Prostate gland (tissue), 2 donors: ENCODE measurements at regions not wholly inside any gene's neighbourhood (a gene's known extent, or its start where the extent isn't known, plus 50 kb on each side); places are given as distances from the start of the nearest gene placed in this dataset.

Experiments
- DNase-seq: peaks from one replicate; pipeline ENCODE4 v3.0.0-alpha.2; 2019; ENCODE audit warnings: low spot score
- H3K27ac ChIP-seq, 2 donors: fragments of 200-600 bp; sonication (generic); 2 replicates each; pipeline ENCODE4 v1.5.1; 2017 to 2019
- H3K27me3 ChIP-seq: fragments of 200-600 bp; sonication (generic); replicated peaks from 2 replicates; pipeline ENCODE4 v1.5.1; 2019; ENCODE audit not compliant: insufficient read depth
- H3K36me3 ChIP-seq, 2 donors: fragments of 200-600 bp; sonication (generic); 1 replicate in 1 of 2; 2 replicates in 1 of 2; pipeline versions ENCODE4 v1.5.1 to v1.8.1; 2017 to 2019
- H3K4me1 ChIP-seq: fragments of 200-600 bp; sonication (generic); replicated peaks from 2 replicates; pipeline ENCODE4 v1.5.1; 2019
- H3K4me3 ChIP-seq, 2 donors: fragments of 200-600 bp; sonication (generic); 2 replicates each; pipeline ENCODE4 v1.5.1; 2017 to 2019
- H3K9me3 ChIP-seq: fragments of 200-600 bp; sonication (generic); 2 replicates; pipeline ENCODE4 v1.5.1; 2017
- CTCF ChIP-seq, 4 experiments: fragments of 200-600 bp in 2 of 4; fragments of 450-650 bp in 2 of 4; sonication (generic) in 2 of 4; IDR thresholded peaks; 1 replicate in 3 of 4; 2 replicates in 1 of 4; pipeline ENCODE4 v1.5.1; 2016 to 2019; ENCODE audit warnings: antibody characterized with exemption in 4 of 4, mild to moderate bottlenecking in 2 of 4, moderate library complexity in 2 of 4
- POLR2A ChIP-seq: fragments of 450-650 bp; IDR thresholded peaks from one replicate; pipeline ENCODE4 v1.6.1; 2016; ENCODE audit warnings: antibody characterized with exemption, mild to moderate bottlenecking
- POLR2AphosphoS5 ChIP-seq: sonication (generic); formaldehyde crosslinking; IDR thresholded peaks from one replicate; pipeline ENCODE4 v1.6.1; 2017; ENCODE audit warnings: antibody characterized with exemption
- WGBS: methylation state at CpG from one replicate; pipeline ENCODE4 v1.1.5; 2018; 5-methylcytosine and 5-hydroxymethylcytosine counted together
- intact Hi-C: fragments of 100-400 bp; cut with DNase I; formaldehyde crosslinking; loops from one replicate; pipeline ENCODE4 v1.14.2; 2022

- TF ChIP-seq POLR2A: no peak
- no peak for TF ChIP-seq POLR2AphosphoS5
- no peak for TF ChIP-seq CTCF (IDR thresholded peaks at IDR 0.05)
- H3K4me1 ChIP-seq: no peaks in the 10 kb centered on the region
- no peak for DNase-seq
- no peaks in the 10 kb centered on the region for H3K27me3 ChIP-seq
- no peak overlapping the region for H3K4me3 ChIP-seq
- no peak overlapping the region for H3K27ac ChIP-seq
- 76% methylated on average over 7 of the region's 7 CpGs for WGBS
- no peaks in the 10 kb centered on the region for H3K36me3 ChIP-seq
- H3K9me3 ChIP-seq: no peaks in the 10 kb centered on the region
- intact Hi-C loops: no loop called here
Observed at GRCh38 chr20:61163031-61163430, 89.0 kb upstream of the CDH4 start.

DNA sequence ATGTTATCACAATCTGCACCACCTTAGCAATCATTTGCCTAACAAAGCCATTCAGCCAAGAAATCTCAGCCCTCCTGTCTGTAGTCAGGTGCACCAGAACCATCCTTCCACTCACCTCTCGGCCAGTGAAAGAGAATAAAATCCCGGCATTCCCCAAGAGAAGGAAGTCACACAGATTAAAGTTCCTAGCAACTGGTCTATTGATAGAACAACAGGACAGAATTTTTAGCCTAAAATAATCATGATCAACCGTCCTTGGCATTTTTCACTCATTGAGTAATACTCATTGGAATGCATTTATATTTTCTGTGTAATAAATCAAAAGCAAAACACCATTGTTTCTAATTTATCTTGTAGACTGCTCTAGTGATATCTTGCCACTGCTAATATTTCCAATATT lies 85.7 kb upstream of the CDH4 start:
- no peaks in the 10 kb centered on the region for H3K4me1 ChIP-seq
- WGBS: 60% methylated on average over 3 of the region's 3 CpGs
- peaks cover 3% of the 10 kb centered on the region for H3K27me3 ChIP-seq

GRCh38 chr20:61168605-61169004 lies 83.5 kb upstream of the CDH4 start:
- Histone ChIP-seq H3K9me3 (no peaks in the 10 kb centered on the region), H3K27me3 (peaks cover 3% of the 10 kb centered on the region), H3K4me3 (no peak overlapping the region), H3K36me3 (no peaks in the 10 kb centered on the region), H3K4me1 (no peaks in the 10 kb centered on the region), H3K27ac (no peak overlapping the region)
- WGBS: 32% methylated on average over 8 of the region's 8 CpGs
- no peak for DNase-seq
- no peak for TF ChIP-seq CTCF (IDR thresholded peaks at IDR 0.05)
- TF ChIP-seq POLR2A: no peak
- no peak for TF ChIP-seq POLR2AphosphoS5
- intact Hi-C loops: no loop called here

More for the DNA sequence above, 85.7 kb upstream of the CDH4 start:
- H3K36me3 ChIP-seq: no peaks in the 10 kb centered on the region
- no peak overlapping the region for H3K4me3 ChIP-seq
- no peak for DNase-seq
- no peaks in the 10 kb centered on the region for H3K9me3 ChIP-seq
- intact Hi-C loops: no loop called here
- H3K27ac ChIP-seq: no peak overlapping the region
- TF ChIP-seq POLR2A (no peak), CTCF (IDR thresholded peaks at IDR 0.05) (no peak), POLR2AphosphoS5 (no peak)

GRCh38 chr20:61169874-61170273 lies 82.2 kb upstream of the CDH4 start:
- 35% methylated on average over 8 of the region's 8 CpGs for WGBS
- H3K27me3 ChIP-seq: peaks cover 7% of the 10 kb centered on the region
- H3K9me3 ChIP-seq: no peaks in the 10 kb centered on the region
- intact Hi-C loops: no loop called here
- no peak for TF ChIP-seq CTCF (IDR thresholded peaks at IDR 0.05)
- TF ChIP-seq POLR2AphosphoS5: no peak
- no peak for TF ChIP-seq POLR2A
- DNase-seq: no peak
- H3K36me3 ChIP-seq: no peaks in the 10 kb centered on the region
- H3K4me1 ChIP-seq: no peaks in the 10 kb centered on the region
- H3K27ac ChIP-seq: no peak overlapping the region
- no peak overlapping the region for H3K4me3 ChIP-seq

GRCh38 chr20:61170496-61171320 lies 81.4 kb upstream of the CDH4 start:
- Histone ChIP-seq H3K4me3 (no peak overlapping the region), H3K36me3 (no peaks in the 10 kb centered on the region), H3K27ac (no peak overlapping the region), H3K4me1 (no peaks in the 10 kb centered on the region), H3K27me3 (peaks cover 7% of the 10 kb centered on the region), H3K9me3 (no peaks in the 10 kb centered on the region)
- intact Hi-C loops: no loop called here
- no peak for TF ChIP-seq POLR2AphosphoS5
- 54% methylated on average over 11 of the region's 11 CpGs for WGBS
- no peak for DNase-seq
